ENCODE measurements at regions not wholly inside any gene's neighbourhood (a gene's known extent, or its start where the extent isn't known, plus 50 kb on each side); places are given as distances from the start of the nearest gene placed in this dataset.

GRCh38 chr1:217348960-217349664, 281.8 kb downstream of the GPATCH2 start:
- no peaks in the 10 kb centered on the region for H3K79me2 ChIP-seq (ENCODE audit: control insufficient read depth, low read length)
- H3K9me3 ChIP-seq (ENCODE audit: control insufficient read depth, insufficient read depth, low read length) = no peaks in the 10 kb centered on the region
- no peaks in the 10 kb centered on the region for H4K20me1 ChIP-seq (ENCODE audit: control insufficient read depth, insufficient read depth, low read depth, low read length)
- no peaks in the 10 kb centered on the region for H3K27me3 ChIP-seq (ENCODE audit: control insufficient read depth, low read length)
- H3K4me2 ChIP-seq (ENCODE audit: low read length) = no peak overlapping the region
- no peak overlapping the region for H3K4me3 ChIP-seq (ENCODE audit: low read length)
- no peaks in the 10 kb centered on the region for H3F3A ChIP-seq (ENCODE audit: control insufficient read depth, insufficient read depth)
- no peaks in the 10 kb centered on the region for H3K9me2 ChIP-seq (replicated peaks; ENCODE audit: control insufficient read depth, low read length)
- H3K36me3 ChIP-seq (ENCODE audit: control insufficient read depth, low read length) = no peaks in the 10 kb centered on the region
- no peak overlapping the region for H3K27ac ChIP-seq (ENCODE audit: low read depth, low read length)
- no peaks in the 10 kb centered on the region for H3K4me1 ChIP-seq (ENCODE audit: control insufficient read depth, low read length)
- TF ChIP-seq EZH2phosphoT487 (IDR thresholded peaks at IDR 0.05; ENCODE audit: borderline replicate concordance, low read length) = no peak
- no peak for TF ChIP-seq CTCF (IDR thresholded peaks at IDR 0.05; ENCODE audit: low read depth, low read length, poor library complexity, severe bottlenecking)

GRCh38 chr1:217344712-217345111, 286.2 kb downstream of the GPATCH2 start:
- Histone ChIP-seq H3K9me2 (replicated peaks; ENCODE audit: control insufficient read depth, low read length) (no peaks in the 10 kb centered on the region), H3F3A (ENCODE audit: control insufficient read depth, insufficient read depth) (no peaks in the 10 kb centered on the region), H4K20me1 (ENCODE audit: control insufficient read depth, insufficient read depth, low read depth, low read length) (no peaks in the 10 kb centered on the region), H3K4me2 (ENCODE audit: low read length) (no peak overlapping the region), H3K36me3 (ENCODE audit: control insufficient read depth, low read length) (no peaks in the 10 kb centered on the region), H3K79me2 (ENCODE audit: control insufficient read depth, low read length) (no peaks in the 10 kb centered on the region), H3K27ac (ENCODE audit: low read depth, low read length) (no peak overlapping the region), H3K27me3 (ENCODE audit: control insufficient read depth, low read length) (no peaks in the 10 kb centered on the region), H3K4me1 (ENCODE audit: control insufficient read depth, low read length) (no peaks in the 10 kb centered on the region), H3K4me3 (ENCODE audit: low read length) (no peak overlapping the region), H3K9me3 (ENCODE audit: control insufficient read depth, insufficient read depth, low read length) (no peaks in the 10 kb centered on the region)
- TF ChIP-seq CTCF (IDR thresholded peaks at IDR 0.05; ENCODE audit: low read depth, low read length, poor library complexity, severe bottlenecking) (no peak), EZH2phosphoT487 (IDR thresholded peaks at IDR 0.05; ENCODE audit: borderline replicate concordance, low read length) (no peak)

- Histone ChIP-seq H3K36me3 (ENCODE audit: control insufficient read depth, low read length) (no peaks in the 10 kb centered on the region), H3K4me1 (ENCODE audit: control insufficient read depth, low read length) (no peaks in the 10 kb centered on the region), H3F3A (ENCODE audit: control insufficient read depth, insufficient read depth) (no peaks in the 10 kb centered on the region), H3K79me2 (ENCODE audit: control insufficient read depth, low read length) (no peaks in the 10 kb centered on the region), H3K27ac (ENCODE audit: low read depth, low read length) (no peak overlapping the region), H3K27me3 (ENCODE audit: control insufficient read depth, low read length) (no peaks in the 10 kb centered on the region), H3K4me3 (ENCODE audit: low read length) (no peak overlapping the region), H3K4me2 (ENCODE audit: low read length) (no peak overlapping the region), H3K9me2 (replicated peaks; ENCODE audit: control insufficient read depth, low read length) (no peaks in the 10 kb centered on the region), H4K20me1 (ENCODE audit: control insufficient read depth, insufficient read depth, low read depth, low read length) (no peaks in the 10 kb centered on the region), H3K9me3 (ENCODE audit: control insufficient read depth, insufficient read depth, low read length) (no peaks in the 10 kb centered on the region)
- TF ChIP-seq CTCF (IDR thresholded peaks at IDR 0.05; ENCODE audit: low read depth, low read length, poor library complexity, severe bottlenecking) (no peak), EZH2phosphoT487 (IDR thresholded peaks at IDR 0.05; ENCODE audit: borderline replicate concordance, low read length) (no peak)
These were observed 287.0 kb downstream of the GPATCH2 start for GRCh38 chr1:217343907-217344306.

Data from DOHH2 (cell line).